GM19238 (cell line): ENCODE measurements at regions not wholly inside any gene's neighbourhood (a gene's known extent, or its start where the extent isn't known, plus 50 kb on each side); places are given as distances from the start of the nearest gene placed in this dataset.
"Not testable (repeated sequence)": the region's sequence is repeated elsewhere in the genome, so short reads cannot be mapped to it uniquely, and the experiment has no call there.

Source experiments
- DNase-seq: peaks from one replicate; pipeline ENCODE4 v3.0.0; 2011; ENCODE audit warnings: low spot score; ENCODE audit not compliant: insufficient read length

- DNase-seq: no peak
These were observed 66.6 kb upstream of the RHOU start for GRCh38 chr1:228668553-228669241.

- no peak for DNase-seq
These were observed 66.1 kb upstream of the RHOU start for GRCh38 chr1:228669242-228669585.

- DNase-seq: not testable (repeated sequence)
These were observed 54.2 kb upstream of the RHOU start for GRCh38 chr1:228681076-228681565.

- no peak for DNase-seq
These were observed 51.9 kb upstream of the RHOU start for GRCh38 chr1:228683428-228683827.

GRCh38 chr1:228684607-228685006 lies 50.7 kb upstream of the RHOU start:
- DNase-seq: no peak

- DNase-seq: no peak
These were observed 50.1 kb upstream of the RHOU start for GRCh38 chr1:228685081-228685660.
